ENCODE measurements at regions not wholly inside any gene's neighbourhood (a gene's known extent, or its start where the extent isn't known, plus 50 kb on each side); places are given as distances from the start of the nearest gene placed in this dataset.

DNA sequence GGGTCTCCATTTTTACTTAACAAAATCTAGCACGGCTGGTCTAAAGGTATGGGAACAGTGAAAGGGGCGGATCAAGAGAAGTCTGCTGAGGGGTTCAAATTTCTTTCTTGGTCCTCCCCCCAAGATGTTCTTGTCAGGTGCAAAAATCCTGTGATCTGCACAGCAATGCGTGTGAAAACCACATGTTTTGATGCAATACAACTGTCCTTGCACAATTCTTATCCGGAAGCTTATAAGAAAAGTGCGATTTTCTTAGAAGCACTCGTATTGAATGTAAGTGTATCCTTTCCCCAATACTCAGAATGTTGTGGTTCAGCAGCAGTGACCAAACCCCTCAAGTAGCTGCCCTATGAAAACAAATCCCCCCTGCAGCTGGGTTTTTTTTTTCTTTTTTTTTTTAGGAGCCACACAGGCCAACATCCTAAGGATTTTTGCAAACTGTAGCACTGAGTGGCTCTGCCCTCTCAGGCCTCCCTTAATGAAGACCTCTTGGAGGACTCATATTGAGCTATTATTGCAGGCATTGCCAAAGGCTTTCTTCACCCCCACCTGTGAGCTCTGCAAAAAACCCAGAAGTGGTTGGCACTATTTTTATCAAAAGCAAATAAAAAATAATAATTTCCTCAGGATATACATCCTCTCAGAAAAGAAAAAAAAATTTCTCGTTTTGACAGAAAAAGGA, 151.9 kb upstream of the ITGB1 start:
- Histone ChIP-seq H3K9me3 (ENCODE audit: control extremely low read depth in 1 of 3, control insufficient read depth in 2 of 3, insufficient read depth in 1 of 3, low read length in 2 of 3) (peaks cover 0 to 3% (median 0%) of the 10 kb centered on the region in 3 donors), H3K79me2 (ENCODE audit: control insufficient read depth, insufficient read depth, low read length) (no peaks in the 10 kb centered on the region), H3K27me3 (replicated peaks in 1 of 4; ENCODE audit: control extremely low read depth in 1 of 4, control insufficient read depth in 3 of 4, insufficient read depth in 4 of 4, low read length in 3 of 4) (no peaks in the 10 kb centered on the region), H3K4me2 (replicated peaks; ENCODE audit: low read depth, low read length, poor library complexity, severe bottlenecking) (no peak overlapping the region), H2AFZ (ENCODE audit: insufficient read depth, low read depth, low read length, poor library complexity, severe bottlenecking) (no peak overlapping the region), H3K4me3 (ENCODE audit: control extremely low read depth in 1 of 5, extremely low read depth in 1 of 5, insufficient read depth in 1 of 5, low read depth in 2 of 5, low read length in 4 of 5) (no peak overlapping the region), H3K4me1 (ENCODE audit: control insufficient read depth in 2 of 2, insufficient read depth in 2 of 2, low read length in 2 of 2) (peaks cover 43 to 56% of the 10 kb centered on the region in 2 donors), H3K36me3 (replicated peaks in 1 of 2; ENCODE audit: control extremely low read depth in 1 of 2, control insufficient read depth in 1 of 2, extremely low read depth in 1 of 2, insufficient read depth in 2 of 2, low read length in 1 of 2) (no peaks in the 10 kb centered on the region), H4K20me1 (ENCODE audit: control insufficient read depth, insufficient read depth, low read length, poor library complexity, severe bottlenecking) (no peaks in the 10 kb centered on the region), H3K27ac (ENCODE audit: low read length in 2 of 2) (peak overlapping the region in 1 of 2 donors; percentile 20), H3K9ac (ENCODE audit: low read length) (no peak overlapping the region)
- ChIA-PET CTCF (interaction anchor here (0.6 to 1.4 kb wide), 3 partner anchors 17 to 101 kb away, joined by 3 read pairs; no protein-coding TSS in a partner anchor), POLR2A (interaction anchor here (0.6 to 0.7 kb wide), 2 partner anchors 22 to 30 kb away, joined by 3 to 4 read pairs; no protein-coding TSS in a partner anchor)
- Mint-ChIP-seq H3K4me3 (no peak overlapping the region), H3K27me3 (no peaks in the 10 kb centered on the region), H3K9me3 (ENCODE audit: insufficient read depth) (no peaks in the 10 kb centered on the region), H3K4me1 (peaks cover 70% of the 10 kb centered on the region), H3K27ac (peak overlapping the region; percentile 56)
- DNase-seq, result no peak
- TF ChIP-seq EZH2 (IDR thresholded peaks at IDR 0.05; ENCODE audit: borderline replicate concordance, insufficient read depth, low read depth, low read length, poor library complexity, severe bottlenecking), result no peak
- TF ChIP-seq, protein P1, sequence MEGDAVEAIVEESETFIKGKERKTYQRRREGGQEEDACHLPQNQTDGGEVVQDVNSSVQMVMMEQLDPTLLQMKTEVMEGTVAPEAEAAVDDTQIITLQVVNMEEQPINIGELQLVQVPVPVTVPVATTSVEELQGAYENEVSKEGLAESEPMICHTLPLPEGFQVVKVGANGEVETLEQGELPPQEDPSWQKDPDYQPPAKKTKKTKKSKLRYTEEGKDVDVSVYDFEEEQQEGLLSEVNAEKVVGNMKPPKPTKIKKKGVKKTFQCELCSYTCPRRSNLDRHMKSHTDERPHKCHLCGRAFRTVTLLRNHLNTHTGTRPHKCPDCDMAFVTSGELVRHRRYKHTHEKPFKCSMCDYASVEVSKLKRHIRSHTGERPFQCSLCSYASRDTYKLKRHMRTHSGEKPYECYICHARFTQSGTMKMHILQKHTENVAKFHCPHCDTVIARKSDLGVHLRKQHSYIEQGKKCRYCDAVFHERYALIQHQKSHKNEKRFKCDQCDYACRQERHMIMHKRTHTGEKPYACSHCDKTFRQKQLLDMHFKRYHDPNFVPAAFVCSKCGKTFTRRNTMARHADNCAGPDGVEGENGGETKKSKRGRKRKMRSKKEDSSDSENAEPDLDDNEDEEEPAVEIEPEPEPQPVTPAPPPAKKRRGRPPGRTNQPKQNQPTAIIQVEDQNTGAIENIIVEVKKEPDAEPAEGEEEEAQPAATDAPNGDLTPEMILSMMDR (IDR thresholded peaks at IDR 0.05), result no peak
- 83% methylated on average over 1 of the region's 7 CpGs for WGBS (ENCODE audit: insufficient coverage)
- ATAC-seq (ENCODE audit: low read depth), result no peak
- intact Hi-C loops (cut with micrococcal nuclease), result no loop called here

DNA sequence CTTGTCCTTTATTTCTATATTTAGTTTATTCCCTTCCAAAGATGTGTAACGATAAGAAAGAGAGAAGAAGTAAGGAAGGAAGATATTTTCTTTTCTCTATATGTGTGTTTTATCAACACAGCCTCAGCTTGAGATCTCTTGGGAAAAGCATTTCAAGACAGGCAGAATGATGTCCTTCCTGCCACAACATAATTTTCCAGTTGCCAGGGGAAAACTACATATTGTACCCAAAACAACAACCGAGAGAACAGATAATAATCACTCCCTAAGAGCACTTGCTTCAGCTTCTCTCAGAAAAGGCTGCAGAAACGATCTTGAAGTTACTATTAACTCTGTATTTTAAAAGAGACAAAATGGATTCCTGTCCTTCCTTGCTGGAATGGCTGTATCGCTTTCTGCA, 151.4 kb upstream of the ITGB1 start:
- peaks cover 65% of the 10 kb centered on the region for H3K4me1 Mint-ChIP-seq

More for the DNA sequence above, 151.4 kb upstream of the ITGB1 start:
- no peak overlapping the region for H3K4me2 ChIP-seq (replicated peaks; ENCODE audit: low read depth, low read length, poor library complexity, severe bottlenecking)
- intact Hi-C loops (cut with micrococcal nuclease), result no loop called here
- peaks cover 37 to 51% of the 10 kb centered on the region in 2 donors for H3K4me1 ChIP-seq (ENCODE audit: control insufficient read depth in 2 of 2, insufficient read depth in 2 of 2, low read length in 2 of 2)
- H4K20me1 ChIP-seq (ENCODE audit: control insufficient read depth, insufficient read depth, low read length, poor library complexity, severe bottlenecking), result no peaks in the 10 kb centered on the region
- H3K9me3 ChIP-seq (ENCODE audit: control extremely low read depth in 1 of 3, control insufficient read depth in 2 of 3, insufficient read depth in 1 of 3, low read length in 2 of 3), result peaks cover 0 to 3% (median 0%) of the 10 kb centered on the region in 3 donors
- no peaks in the 10 kb centered on the region for H3K27me3 ChIP-seq (replicated peaks in 1 of 4; ENCODE audit: control extremely low read depth in 1 of 4, control insufficient read depth in 3 of 4, insufficient read depth in 4 of 4, low read length in 3 of 4)
- Mint-ChIP-seq H3K9me3 (ENCODE audit: insufficient read depth) (no peaks in the 10 kb centered on the region), H3K27me3 (no peaks in the 10 kb centered on the region), H3K4me3 (no peak overlapping the region), H3K27ac (peak overlapping the region; percentile 56)
- no peak overlapping the region for H3K27ac ChIP-seq (ENCODE audit: low read length in 2 of 2)
- H3K9ac ChIP-seq (ENCODE audit: low read length), result no peak overlapping the region
- no peaks in the 10 kb centered on the region for H3K36me3 ChIP-seq (replicated peaks in 1 of 2; ENCODE audit: control extremely low read depth in 1 of 2, control insufficient read depth in 1 of 2, extremely low read depth in 1 of 2, insufficient read depth in 2 of 2, low read length in 1 of 2)
- ChIA-PET POLR2A (interaction anchor here (0.6 to 0.7 kb wide), 2 partner anchors 22 to 30 kb away, joined by 3 to 4 read pairs; no protein-coding TSS in a partner anchor), CTCF (interaction anchor here (0.6 to 1.4 kb wide), 2 partner anchors 17 to 82 kb away, joined by 3 read pairs; no protein-coding TSS in a partner anchor)
- ATAC-seq (ENCODE audit: low read depth) (no peak), DNase-seq (no peak)
- no peaks in the 10 kb centered on the region for H3K79me2 ChIP-seq (ENCODE audit: control insufficient read depth, insufficient read depth, low read length)
- TF ChIP-seq, protein P1 (IDR thresholded peaks at IDR 0.05), result no peak
- TF ChIP-seq EZH2 (IDR thresholded peaks at IDR 0.05; ENCODE audit: borderline replicate concordance, insufficient read depth, low read depth, low read length, poor library complexity, severe bottlenecking), result no peak
- H2AFZ ChIP-seq (ENCODE audit: insufficient read depth, low read depth, low read length, poor library complexity, severe bottlenecking), result no peak overlapping the region
- no peak overlapping the region for H3K4me3 ChIP-seq (ENCODE audit: control extremely low read depth in 1 of 5, extremely low read depth in 1 of 5, insufficient read depth in 1 of 5, low read depth in 2 of 5, low read length in 4 of 5)
- no CpG with 5 or more reads among the region's 4 CpGs for WGBS (ENCODE audit: insufficient coverage)

Data from B cell (primary cell).